ENCODE measurements at regions not wholly inside any gene's neighbourhood (a gene's known extent, or its start where the extent isn't known, plus 50 kb on each side); places are given as distances from the start of the nearest gene placed in this dataset.

GRCh38 chr13:22082030-22082429 is 411.2 kb downstream of the FGF9 start:
- TF ChIP-seq CTCF (IDR thresholded peaks at IDR 0.05): no peak
- no peaks in the 10 kb centered on the region for H3K27me3 ChIP-seq
- no peaks in the 10 kb centered on the region for H3K36me3 ChIP-seq
- H3K27ac ChIP-seq: no peak overlapping the region
- no peaks in the 10 kb centered on the region for H3K4me1 ChIP-seq (ENCODE audit: control insufficient read depth in 1 of 2, insufficient read depth in 1 of 2, low read depth in 1 of 2, low read length in 1 of 2)
- H3K4me3 ChIP-seq (ENCODE audit: low read depth in 1 of 2, low read length in 1 of 2): no peak overlapping the region
- no peaks in the 10 kb centered on the region for H3K9me3 ChIP-seq

GRCh38 chr13:22082437-22083100 is 411.7 kb downstream of the FGF9 start:
- TF ChIP-seq CTCF (IDR thresholded peaks at IDR 0.05): no peak
- Histone ChIP-seq H3K27me3 (no peaks in the 10 kb centered on the region), H3K9me3 (no peaks in the 10 kb centered on the region), H3K36me3 (no peaks in the 10 kb centered on the region), H3K27ac (no peak overlapping the region), H3K4me1 (ENCODE audit: control insufficient read depth in 1 of 2, insufficient read depth in 1 of 2, low read depth in 1 of 2, low read length in 1 of 2) (no peaks in the 10 kb centered on the region), H3K4me3 (ENCODE audit: low read depth in 1 of 2, low read length in 1 of 2) (no peak overlapping the region)

- H3K9me3 ChIP-seq: no peaks in the 10 kb centered on the region
- no peaks in the 10 kb centered on the region for H3K27me3 ChIP-seq
- H3K4me1 ChIP-seq (ENCODE audit: control insufficient read depth in 1 of 2, insufficient read depth in 1 of 2, low read depth in 1 of 2, low read length in 1 of 2): no peaks in the 10 kb centered on the region
- H3K4me3 ChIP-seq (ENCODE audit: low read depth in 1 of 2, low read length in 1 of 2): no peak overlapping the region
- H3K36me3 ChIP-seq: no peaks in the 10 kb centered on the region
- H3K27ac ChIP-seq: no peak overlapping the region
- no peak for TF ChIP-seq CTCF (IDR thresholded peaks at IDR 0.05)
Measured at GRCh38 chr13:22085001-22085400, 414.1 kb downstream of the FGF9 start.

- no peak overlapping the region for H3K27ac ChIP-seq
- H3K4me1 ChIP-seq (ENCODE audit: control insufficient read depth in 1 of 2, insufficient read depth in 1 of 2, low read depth in 1 of 2, low read length in 1 of 2): no peaks in the 10 kb centered on the region
- H3K36me3 ChIP-seq: no peaks in the 10 kb centered on the region
- H3K27me3 ChIP-seq: no peaks in the 10 kb centered on the region
- H3K9me3 ChIP-seq: no peaks in the 10 kb centered on the region
- no peak overlapping the region for H3K4me3 ChIP-seq (ENCODE audit: low read depth in 1 of 2, low read length in 1 of 2)
- no peak for TF ChIP-seq CTCF (IDR thresholded peaks at IDR 0.05)
Measured at GRCh38 chr13:22086597-22087330, 415.9 kb downstream of the FGF9 start.

GRCh38 chr13:22090106-22090505 is 419.2 kb downstream of the FGF9 start:
- Histone ChIP-seq H3K27me3 (no peaks in the 10 kb centered on the region), H3K9me3 (no peaks in the 10 kb centered on the region), H3K4me1 (ENCODE audit: control insufficient read depth in 1 of 2, insufficient read depth in 1 of 2, low read depth in 1 of 2, low read length in 1 of 2) (no peaks in the 10 kb centered on the region), H3K27ac (no peak overlapping the region), H3K36me3 (no peaks in the 10 kb centered on the region), H3K4me3 (ENCODE audit: low read depth in 1 of 2, low read length in 1 of 2) (no peak overlapping the region)
- TF ChIP-seq CTCF (IDR thresholded peaks at IDR 0.05): no peak
